GM23338 (cell line): ENCODE measurements at regions not wholly inside any gene's neighbourhood (a gene's known extent, or its start where the extent isn't known, plus 50 kb on each side); places are given as distances from the start of the nearest gene placed in this dataset.

Experiments
- ATAC-seq: fragments of 200-7000 bp; cut with Tn5 transposase; 3 replicates; pipeline ENCODE4 v1.9.1; 2020
- DNase-seq: peaks from one replicate; pipeline ENCODE4 v3.0.0-alpha.2; 2015; ENCODE audit warnings: low spot score
- H2AFZ ChIP-seq: fragments of 200-600 bp; sonication (generic); 2 replicates; pipeline ENCODE4 v1.8.0; 2016; ENCODE audit warnings: antibody characterized with exemption, mild to moderate bottlenecking, moderate library complexity
- H3F3A ChIP-seq: fragments of 200-600 bp; sonication (generic); replicated peaks from 2 replicates; pipeline ENCODE4 v1.8.0; 2017; ENCODE audit warnings: antibody characterized with exemption, mixed run types, low read depth
- H3K27ac ChIP-seq: fragments of 200-600 bp; sonication (generic); 2 replicates; pipeline ENCODE4 v1.6.1; 2016; ENCODE audit warnings: low read depth
- H3K27me3 ChIP-seq: fragments of 200-600 bp; sonication (generic); 2 replicates; pipeline ENCODE4 v1.8.0; 2016; ENCODE audit warnings: mild to moderate bottlenecking, mixed run types, moderate library complexity; ENCODE audit not compliant: insufficient read depth
- H3K36me3 ChIP-seq: fragments of 200-600 bp; sonication (generic); 2 replicates; pipeline ENCODE4 v1.8.0; 2016; ENCODE audit warnings: mild to moderate bottlenecking; ENCODE audit not compliant: insufficient read depth
- H3K4me1 ChIP-seq: fragments of 200-600 bp; sonication (generic); 2 replicates; pipeline ENCODE4 v1.8.0; 2016; ENCODE audit warnings: mild to moderate bottlenecking, moderate library complexity; ENCODE audit not compliant: insufficient read depth
- H3K4me2 ChIP-seq: fragments of 200-600 bp; sonication (generic); 2 replicates; pipeline ENCODE4 v1.7.1; 2017; ENCODE audit warnings: mixed run types
- H3K4me3 ChIP-seq: fragments of 200-600 bp; sonication (generic); 2 replicates; pipeline ENCODE4 v1.6.1; 2016; ENCODE audit warnings: mixed run types
- H3K79me2 ChIP-seq: fragments of 200-600 bp; sonication (generic); replicated peaks from 2 replicates; pipeline ENCODE4 v1.8.0; 2017; ENCODE audit warnings: mild to moderate bottlenecking; ENCODE audit not compliant: insufficient read depth
- H3K9me2 ChIP-seq: fragments of 200-600 bp; sonication (generic); 2 replicates; pipeline ENCODE4 v1.8.0; 2017; ENCODE audit not compliant: insufficient read depth
- H4K20me1 ChIP-seq: fragments of 200-600 bp; sonication (generic); replicated peaks from 2 replicates; pipeline ENCODE4 v1.8.0; 2017; ENCODE audit warnings: mild to moderate bottlenecking; ENCODE audit not compliant: insufficient read depth
- H3K27ac Mint-ChIP-seq: 2 replicates; pipeline ENCODE4 v1.8.0; 2020; ENCODE audit warnings: inconsistent platforms, mild to moderate bottlenecking, moderate library complexity, mixed read lengths
- H3K27me3 Mint-ChIP-seq: 3 replicates; pipeline ENCODE4 v1.8.0; 2022; ENCODE audit warnings: low read depth, mild to moderate bottlenecking, moderate library complexity, mixed read lengths, inconsistent platforms; ENCODE audit not compliant: insufficient read depth, poor library complexity
- H3K36me3 Mint-ChIP-seq: 3 replicates; pipeline ENCODE4 v1.8.0; 2021; ENCODE audit warnings: low read depth, mild to moderate bottlenecking, inconsistent platforms, moderate library complexity, mixed read lengths
- H3K4me1 Mint-ChIP-seq: 3 replicates; pipeline ENCODE4 v1.8.0; 2020; ENCODE audit warnings: mild to moderate bottlenecking, inconsistent platforms, mixed read lengths
- H3K4me3 Mint-ChIP-seq: 3 replicates; pipeline ENCODE4 v1.8.0; 2021; ENCODE audit warnings: moderate library complexity, mild to moderate bottlenecking, inconsistent platforms, mixed read lengths
- H3K9me3 Mint-ChIP-seq: 3 replicates; pipeline ENCODE4 v1.8.0; 2020; ENCODE audit warnings: moderate library complexity, mild to moderate bottlenecking, inconsistent platforms, mixed read lengths
- CTCF ChIP-seq, 2 experiments: fragments of 200-600 bp in 1 of 2; sonication (generic) in 1 of 2; conservative IDR thresholded peaks; 2 replicates each; pipeline versions ENCODE4 v1.5.1 to v1.6.1; 2016 to 2017; ENCODE audit warnings: antibody characterized with exemption in 2 of 2, low read depth in 2 of 2, mild to moderate bottlenecking in 2 of 2, moderate library complexity in 1 of 2
- ETS1 ChIP-seq: IDR thresholded peaks from 2 replicates; pipeline ENCODE4 v1.6.1; 2016; ENCODE audit warnings: antibody characterized with exemption
- EZH2 ChIP-seq: fragments of 200-600 bp; sonication (generic); IDR thresholded peaks from one replicate; pipeline ENCODE4 v1.8.0; 2017; ENCODE audit warnings: antibody characterized with exemption, mild to moderate bottlenecking, low read depth; ENCODE audit not compliant: unreplicated experiment
- EZH2phosphoT487 ChIP-seq: fragments of 200-600 bp; sonication (generic); IDR thresholded peaks from one replicate; pipeline ENCODE4 v1.8.1; 2018; ENCODE audit warnings: antibody characterized with exemption; ENCODE audit not compliant: unreplicated experiment
- NANOG ChIP-seq: IDR thresholded peaks from 2 replicates; pipeline ENCODE4 v1.6.1; 2016; ENCODE audit warnings: antibody characterized with exemption, borderline replicate concordance
- POLR2AphosphoS5 ChIP-seq: IDR thresholded peaks from 2 replicates; pipeline ENCODE4 v1.6.1; 2016; ENCODE audit warnings: antibody characterized with exemption, low read depth
- REST ChIP-seq: IDR thresholded peaks from one replicate; pipeline ENCODE4 v1.6.1; 2018; ENCODE audit warnings: antibody characterized with exemption; ENCODE audit not compliant: unreplicated experiment
- ZNF331 ChIP-seq: fragments of 250-450 bp; sonication (Bioruptor Pico); IDR thresholded peaks from 2 replicates; pipeline ENCODE4 v1.5.0; 2020; ENCODE audit warnings: low read depth, mild to moderate bottlenecking, moderate library complexity
- ZNF462 ChIP-seq: fragments of 250-450 bp; sonication (Bioruptor Pico); IDR thresholded peaks from 2 replicates; pipeline ENCODE4 v1.5.0; 2020; ENCODE audit warnings: mild to moderate bottlenecking, moderate library complexity

GRCh38 chr1:95829556-95829955, 595.5 kb downstream of the RWDD3 start:
- Histone ChIP-seq H4K20me1 (no peaks in the 10 kb centered on the region), H3K9me2 (no peaks in the 10 kb centered on the region; the same call in 1 of the 2 replicates), H3K27me3 (no peaks in the 10 kb centered on the region), H3K79me2 (no peaks in the 10 kb centered on the region), H3K4me2 (no peak overlapping the region), H3K27ac (no peak overlapping the region), H3F3A (no peaks in the 10 kb centered on the region), H3K4me3 (no peak overlapping the region), H2AFZ (0 out of 2 replicates have a peak overlapping the region, but pooled peaks have one; percentile 14), H3K4me1 (no peaks in the 10 kb centered on the region), H3K36me3 (no peaks in the 10 kb centered on the region)
- Mint-ChIP-seq H3K4me3 (no peak overlapping the region), H3K4me1 (peaks cover 2% of the 10 kb centered on the region; the same call in 1 of the 3 replicates), H3K27me3 (no peaks in the 10 kb centered on the region), H3K36me3 (no peaks in the 10 kb centered on the region), H3K27ac (no peak overlapping the region), H3K9me3 (no peaks in the 10 kb centered on the region)
- no peak for TF ChIP-seq NANOG
- ATAC-seq, result no peak
- DNase-seq, result no peak

- H3F3A ChIP-seq, result no peaks in the 10 kb centered on the region
- no peaks in the 10 kb centered on the region for H3K4me1 ChIP-seq
- H3K4me2 ChIP-seq, result no peak overlapping the region
- no peak overlapping the region for H3K27ac ChIP-seq
- DNase-seq (no peak), ATAC-seq (no peak)
- no peaks in the 10 kb centered on the region for H3K79me2 ChIP-seq
- H3K27me3 ChIP-seq, result no peaks in the 10 kb centered on the region
- H3K27ac Mint-ChIP-seq, result no peak overlapping the region
- peaks cover 13% of the 10 kb centered on the region; the same call in 2 of the 3 replicates for H3K36me3 Mint-ChIP-seq
- H2AFZ ChIP-seq, result no peak overlapping the region
- H4K20me1 ChIP-seq, result no peaks in the 10 kb centered on the region
- no peaks in the 10 kb centered on the region for H3K36me3 ChIP-seq
- H3K4me3 Mint-ChIP-seq, result no peak overlapping the region
- peaks cover 17% of the 10 kb centered on the region for H3K9me3 Mint-ChIP-seq
- no peaks in the 10 kb centered on the region for H3K9me2 ChIP-seq
- H3K27me3 Mint-ChIP-seq, result no peaks in the 10 kb centered on the region
- H3K4me1 Mint-ChIP-seq, result peaks cover 2% of the 10 kb centered on the region; the same call in 1 of the 3 replicates
- H3K4me3 ChIP-seq, result no peak overlapping the region
- no peak for TF ChIP-seq NANOG
- TF ChIP-seq POLR2AphosphoS5, result no peak
- no peak for TF ChIP-seq CTCF (conservative IDR thresholded peaks at IDR 0.05; ENCODE audit: low read depth in 2 of 2)
- TF ChIP-seq EZH2, result no peak
- TF ChIP-seq ZNF462 (CRISPR knock-in tag), result no peak
- no peak for TF ChIP-seq REST
- no peak for TF ChIP-seq ETS1
- TF ChIP-seq EZH2phosphoT487, result no peak
- TF ChIP-seq ZNF331 (CRISPR knock-in tag), result no peak
These were observed 598.4 kb downstream of the RWDD3 start for GRCh38 chr1:95832370-95832769.
